ENCODE measurements at regions not wholly inside any gene's neighbourhood (a gene's known extent, or its start where the extent isn't known, plus 50 kb on each side); places are given as distances from the start of the nearest gene placed in this dataset.

DNA sequence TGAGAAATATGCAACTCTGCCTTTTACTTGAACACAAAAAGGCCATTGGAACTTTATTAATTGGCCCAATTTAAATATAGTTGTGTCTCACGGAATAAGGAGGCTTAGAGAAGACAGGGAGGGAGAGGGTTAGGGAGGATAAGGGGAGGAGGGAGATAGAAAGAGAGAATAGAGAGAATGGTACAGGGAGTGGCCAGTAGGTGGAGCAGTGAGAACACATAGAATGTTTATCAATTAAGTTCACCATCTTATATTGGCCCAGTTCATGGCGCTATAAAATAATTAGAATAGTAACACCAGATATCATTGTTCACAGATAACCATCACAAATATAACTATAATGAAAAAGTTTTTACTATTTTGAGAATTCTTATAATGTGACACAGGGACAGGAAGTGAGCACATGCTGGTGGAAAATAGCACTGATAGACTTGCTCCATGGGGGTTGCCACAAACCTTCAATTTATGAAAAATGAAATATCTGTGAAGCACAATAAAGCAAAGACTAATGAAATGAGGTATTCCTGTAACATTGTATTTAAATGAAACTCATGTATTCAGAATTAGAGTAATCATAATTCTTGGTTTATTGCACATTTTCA, 374.1 kb upstream of the MANEA start:
- H3K27ac ChIP-seq = no peak overlapping the region
- no peaks in the 10 kb centered on the region for H3K4me1 ChIP-seq
- ATAC-seq = no peak
- intact Hi-C loops (cut with DNase I) = no loop called here
- no peaks in the 10 kb centered on the region for H3K27me3 ChIP-seq
- 34 to 46% (median 37%) methylated on average over 2 of the region's 2 CpGs for WGBS, 4 donors
- no peaks in the 10 kb centered on the region for H3K9me3 ChIP-seq
- no peak for DNase-seq
- H3K36me3 ChIP-seq = no peaks in the 10 kb centered on the region
- H3K4me3 ChIP-seq = no peak overlapping the region
- TF ChIP-seq POLR2A (IDR thresholded peaks at IDR 0.05) = no peak
- TF ChIP-seq, protein P1, sequence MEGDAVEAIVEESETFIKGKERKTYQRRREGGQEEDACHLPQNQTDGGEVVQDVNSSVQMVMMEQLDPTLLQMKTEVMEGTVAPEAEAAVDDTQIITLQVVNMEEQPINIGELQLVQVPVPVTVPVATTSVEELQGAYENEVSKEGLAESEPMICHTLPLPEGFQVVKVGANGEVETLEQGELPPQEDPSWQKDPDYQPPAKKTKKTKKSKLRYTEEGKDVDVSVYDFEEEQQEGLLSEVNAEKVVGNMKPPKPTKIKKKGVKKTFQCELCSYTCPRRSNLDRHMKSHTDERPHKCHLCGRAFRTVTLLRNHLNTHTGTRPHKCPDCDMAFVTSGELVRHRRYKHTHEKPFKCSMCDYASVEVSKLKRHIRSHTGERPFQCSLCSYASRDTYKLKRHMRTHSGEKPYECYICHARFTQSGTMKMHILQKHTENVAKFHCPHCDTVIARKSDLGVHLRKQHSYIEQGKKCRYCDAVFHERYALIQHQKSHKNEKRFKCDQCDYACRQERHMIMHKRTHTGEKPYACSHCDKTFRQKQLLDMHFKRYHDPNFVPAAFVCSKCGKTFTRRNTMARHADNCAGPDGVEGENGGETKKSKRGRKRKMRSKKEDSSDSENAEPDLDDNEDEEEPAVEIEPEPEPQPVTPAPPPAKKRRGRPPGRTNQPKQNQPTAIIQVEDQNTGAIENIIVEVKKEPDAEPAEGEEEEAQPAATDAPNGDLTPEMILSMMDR (IDR thresholded peaks at IDR 0.05) = peak in 11 of 12 donors; percentile 6 to 52 (median 36)

DNA sequence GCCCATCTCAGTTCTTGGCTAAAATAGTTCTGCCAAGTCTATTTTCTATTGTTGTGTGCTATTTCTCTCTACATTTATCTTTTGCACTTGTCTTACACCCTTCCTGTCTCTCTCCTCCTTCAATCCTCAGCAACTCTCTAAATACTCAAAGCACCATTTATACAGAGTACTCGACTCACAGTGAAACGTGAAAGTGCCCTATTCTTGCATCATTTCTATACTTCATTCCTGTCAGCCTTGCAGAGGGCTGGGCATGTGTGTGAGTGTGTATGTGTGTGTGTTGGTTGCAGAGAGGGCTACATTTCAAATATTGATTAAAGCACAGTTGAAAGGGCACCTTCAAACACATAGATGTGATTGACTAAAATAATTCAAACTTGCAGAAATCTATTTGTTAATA, 373.2 kb upstream of the MANEA start:
- Histone ChIP-seq H3K4me3 (no peak overlapping the region), H3K27ac (no peak overlapping the region), H3K4me1 (no peaks in the 10 kb centered on the region), H3K27me3 (no peaks in the 10 kb centered on the region), H3K9me3 (no peaks in the 10 kb centered on the region), H3K36me3 (no peaks in the 10 kb centered on the region)
- 65 to 77% (median 73%) methylated on average over 2 of the region's 2 CpGs for WGBS, 4 donors
- TF ChIP-seq, protein P1 (IDR thresholded peaks at IDR 0.05) = no peak
- TF ChIP-seq POLR2A (IDR thresholded peaks at IDR 0.05) = no peak
- intact Hi-C loops (cut with DNase I) = no loop called here
- ATAC-seq (no peak), DNase-seq (no peak)

DNA sequence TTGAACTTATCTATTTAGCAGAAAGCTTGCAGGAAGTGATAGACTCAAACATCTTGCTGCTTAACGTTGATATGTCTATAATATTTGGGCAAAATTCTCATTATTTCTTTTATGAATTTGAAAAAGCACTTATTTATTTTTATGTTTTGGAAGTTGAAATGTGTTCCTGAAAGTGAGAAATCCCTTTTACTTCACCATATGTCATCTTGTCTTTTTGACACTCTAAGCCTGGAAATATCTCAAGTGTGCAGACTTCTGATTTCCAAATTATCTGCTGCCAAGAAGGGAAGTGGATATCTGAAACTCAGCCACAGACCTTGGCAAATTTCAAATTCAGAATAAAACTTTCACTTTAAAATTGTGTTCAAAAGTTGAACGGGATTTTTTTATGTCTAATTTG, 368.7 kb upstream of the MANEA start:
- DNase-seq (no peak), ATAC-seq (no peak)
- H3K4me1 ChIP-seq = no peaks in the 10 kb centered on the region
- WGBS, 4 donors = 27 to 45% (median 39%) methylated on average over 2 of the region's 2 CpGs
- intact Hi-C loops (cut with DNase I) = no loop called here
- no peaks in the 10 kb centered on the region for H3K9me3 ChIP-seq
- H3K27me3 ChIP-seq = no peaks in the 10 kb centered on the region
- no peak overlapping the region for H3K27ac ChIP-seq
- H3K4me3 ChIP-seq = no peak overlapping the region
- no peak for TF ChIP-seq POLR2A (IDR thresholded peaks at IDR 0.05)
- TF ChIP-seq, protein P1 (IDR thresholded peaks at IDR 0.05) = no peak
- no peaks in the 10 kb centered on the region for H3K36me3 ChIP-seq

DNA sequence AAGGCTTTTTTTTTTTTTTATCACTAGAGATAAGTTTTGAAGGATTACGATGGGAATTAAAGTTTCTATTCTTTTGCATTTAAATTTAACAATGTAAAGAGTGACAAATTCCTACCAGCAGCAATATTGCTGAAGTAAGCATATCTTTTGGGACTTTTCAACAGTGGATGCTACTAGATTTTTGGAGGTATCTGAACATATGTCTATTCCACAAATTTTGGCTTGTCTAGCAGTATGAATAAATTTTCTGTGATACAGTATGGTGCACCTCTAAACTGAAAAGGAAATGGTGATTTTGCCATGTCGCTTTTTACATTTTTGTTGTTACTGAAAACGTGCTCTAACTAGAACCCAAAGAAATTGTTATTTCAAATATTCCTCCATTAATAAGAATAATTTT, 368.3 kb upstream of the MANEA start:
- no peak for ATAC-seq

More for the DNA sequence above, 368.3 kb upstream of the MANEA start:
- DNase-seq = no peak
- WGBS, 4 donors = 56 to 58% (median 56%) methylated on average over 3 of the region's 3 CpGs
- no peaks in the 10 kb centered on the region for H3K9me3 ChIP-seq
- no peak overlapping the region for H3K27ac ChIP-seq
- TF ChIP-seq POLR2A (IDR thresholded peaks at IDR 0.05) = no peak
- TF ChIP-seq, protein P1 (IDR thresholded peaks at IDR 0.05) = no peak
- intact Hi-C loops (cut with DNase I) = no loop called here
- no peaks in the 10 kb centered on the region for H3K36me3 ChIP-seq
- no peaks in the 10 kb centered on the region for H3K27me3 ChIP-seq
- H3K4me1 ChIP-seq = no peaks in the 10 kb centered on the region
- H3K4me3 ChIP-seq = no peak overlapping the region

All from heart left ventricle (tissue), 16 donors.